ENCODE measurements at regions not wholly inside any gene's neighbourhood (a gene's known extent, or its start where the extent isn't known, plus 50 kb on each side); places are given as distances from the start of the nearest gene placed in this dataset.

DNA sequence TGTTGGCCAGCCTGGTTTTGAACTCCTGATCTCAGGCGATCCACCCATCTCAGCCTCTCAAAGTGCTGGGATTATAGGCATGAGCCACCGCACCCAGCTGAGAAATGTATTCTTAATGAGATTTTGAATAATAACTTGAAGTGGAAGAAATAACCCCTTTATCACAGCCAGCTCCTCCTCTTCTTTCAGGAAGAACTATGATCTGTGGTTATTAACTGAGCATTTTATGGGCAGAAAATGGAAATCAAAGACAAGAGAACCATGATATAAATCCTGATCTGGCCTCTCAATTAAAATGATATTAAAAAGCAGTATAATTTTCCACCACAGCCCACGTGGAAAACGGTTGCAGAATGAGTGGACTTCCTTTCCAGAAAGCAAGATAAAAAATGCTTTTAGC, 206.6 kb downstream of the PRELID2 start:
- TF ChIP-seq CTCF (IDR thresholded peaks at IDR 0.05; ENCODE audit: low read depth, low read length) (no peak), MYC (IDR thresholded peaks at IDR 0.05; ENCODE audit: low read depth, low read length) (no peak), POLR2A (IDR thresholded peaks at IDR 0.05; ENCODE audit: extremely low read depth, insufficient read length) (no peak)

All from NB4 (cell line).